HFF-Myc (cell line): ENCODE measurements at regions not wholly inside any gene's neighbourhood (a gene's known extent, or its start where the extent isn't known, plus 50 kb on each side); places are given as distances from the start of the nearest gene placed in this dataset.

Source experiments
- DNase-seq: peaks from one replicate; pipeline ENCODE4 v3.0.0-alpha.2; 2011; ENCODE audit warnings: low read depth; ENCODE audit errors: extremely low read depth
- H3K4me3 ChIP-seq: replicated peaks from 2 replicates; pipeline ENCODE4 v1.5.1; 2011; ENCODE audit warnings: low read depth, mild to moderate bottlenecking, control low read depth, low read length
- TF ChIP-seq, protein P1 (sequence below): IDR thresholded peaks from 2 replicates; pipeline ENCODE4 v1.5.1; 2012; ENCODE audit warnings: mild to moderate bottlenecking, low read depth, low read length, control low read depth; ENCODE audit errors: missing control alignments

DNA sequence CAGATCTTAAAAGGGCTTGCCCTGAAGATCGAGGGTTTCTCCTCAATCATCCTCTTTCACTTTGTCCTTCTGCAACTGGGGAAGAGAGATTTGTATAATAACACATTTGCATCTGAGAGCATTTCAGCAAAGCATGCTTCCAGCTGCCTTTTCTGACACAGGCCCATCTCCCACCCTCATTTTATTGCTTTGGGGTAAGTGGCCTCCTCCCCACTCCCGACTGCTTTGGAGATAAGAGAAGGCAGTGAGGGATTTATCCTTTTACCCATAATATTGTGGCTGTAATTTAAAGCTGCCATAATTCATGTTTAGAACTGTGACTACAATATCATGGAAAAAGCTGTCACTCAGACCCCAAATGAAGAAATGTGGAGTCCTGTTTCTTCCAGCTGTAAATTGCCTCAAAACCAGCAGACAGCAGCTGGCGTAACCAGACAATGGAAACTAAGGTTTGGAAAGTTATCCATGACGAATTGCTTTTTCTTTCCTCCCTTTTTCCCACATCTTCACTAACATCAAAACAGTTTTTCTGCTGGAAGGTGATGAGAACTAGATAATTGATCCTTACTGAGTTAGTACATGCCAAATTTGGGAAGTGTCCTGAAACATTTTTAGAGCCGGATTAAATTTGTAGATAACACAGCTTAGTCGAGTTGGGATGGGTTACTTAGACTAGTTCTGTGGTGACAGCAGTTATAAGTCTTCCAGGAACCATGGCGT, 104.2 kb upstream of the PFN2 start:
- TF ChIP-seq, protein P1, sequence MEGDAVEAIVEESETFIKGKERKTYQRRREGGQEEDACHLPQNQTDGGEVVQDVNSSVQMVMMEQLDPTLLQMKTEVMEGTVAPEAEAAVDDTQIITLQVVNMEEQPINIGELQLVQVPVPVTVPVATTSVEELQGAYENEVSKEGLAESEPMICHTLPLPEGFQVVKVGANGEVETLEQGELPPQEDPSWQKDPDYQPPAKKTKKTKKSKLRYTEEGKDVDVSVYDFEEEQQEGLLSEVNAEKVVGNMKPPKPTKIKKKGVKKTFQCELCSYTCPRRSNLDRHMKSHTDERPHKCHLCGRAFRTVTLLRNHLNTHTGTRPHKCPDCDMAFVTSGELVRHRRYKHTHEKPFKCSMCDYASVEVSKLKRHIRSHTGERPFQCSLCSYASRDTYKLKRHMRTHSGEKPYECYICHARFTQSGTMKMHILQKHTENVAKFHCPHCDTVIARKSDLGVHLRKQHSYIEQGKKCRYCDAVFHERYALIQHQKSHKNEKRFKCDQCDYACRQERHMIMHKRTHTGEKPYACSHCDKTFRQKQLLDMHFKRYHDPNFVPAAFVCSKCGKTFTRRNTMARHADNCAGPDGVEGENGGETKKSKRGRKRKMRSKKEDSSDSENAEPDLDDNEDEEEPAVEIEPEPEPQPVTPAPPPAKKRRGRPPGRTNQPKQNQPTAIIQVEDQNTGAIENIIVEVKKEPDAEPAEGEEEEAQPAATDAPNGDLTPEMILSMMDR = no peak
- H3K4me3 ChIP-seq = no peak overlapping the region
- DNase-seq = no peak

DNA sequence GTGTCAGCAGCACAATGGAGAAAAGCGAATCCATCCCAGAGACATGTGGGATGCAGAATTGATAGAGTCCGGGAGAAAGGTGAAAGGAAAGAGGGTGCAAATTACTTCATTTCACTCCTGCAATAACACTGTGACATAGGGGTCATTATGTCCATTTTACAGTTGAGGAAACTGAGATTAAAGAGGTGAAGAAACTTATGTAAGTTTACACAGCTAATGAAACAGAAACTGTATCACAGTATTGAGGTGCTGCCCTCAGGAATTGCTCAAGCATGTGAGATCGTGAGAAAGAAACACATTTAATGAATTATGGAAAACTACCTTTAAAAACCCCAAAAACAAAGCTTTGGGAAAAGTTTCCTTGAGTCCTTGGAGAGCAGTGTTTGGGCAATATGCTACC, 103.6 kb upstream of the PFN2 start:
- H3K4me3 ChIP-seq = no peak overlapping the region
- no peak for DNase-seq
- TF ChIP-seq, protein P1 = no peak

DNA sequence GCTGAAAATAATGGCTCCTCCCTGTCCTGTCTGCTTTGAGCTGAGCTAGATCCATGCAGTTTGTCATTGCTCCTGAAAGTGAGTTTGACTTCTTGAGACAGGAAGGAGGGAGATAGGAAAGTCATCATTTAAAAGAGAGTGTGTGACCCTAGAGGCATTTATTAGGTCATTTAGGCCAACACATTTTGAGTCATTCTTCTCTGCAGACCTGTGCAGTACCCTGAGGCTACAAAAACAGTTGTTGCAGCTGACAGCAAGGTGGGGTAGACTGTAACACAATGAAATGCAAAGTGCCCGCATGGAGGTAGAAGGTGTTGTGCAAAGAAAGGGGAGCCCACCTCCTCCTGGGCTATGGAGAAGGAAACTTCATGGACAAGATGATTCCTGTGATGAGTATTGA, 102.8 kb upstream of the PFN2 start:
- no peak overlapping the region for H3K4me3 ChIP-seq
- DNase-seq = no peak
- TF ChIP-seq, protein P1 = no peak

DNA sequence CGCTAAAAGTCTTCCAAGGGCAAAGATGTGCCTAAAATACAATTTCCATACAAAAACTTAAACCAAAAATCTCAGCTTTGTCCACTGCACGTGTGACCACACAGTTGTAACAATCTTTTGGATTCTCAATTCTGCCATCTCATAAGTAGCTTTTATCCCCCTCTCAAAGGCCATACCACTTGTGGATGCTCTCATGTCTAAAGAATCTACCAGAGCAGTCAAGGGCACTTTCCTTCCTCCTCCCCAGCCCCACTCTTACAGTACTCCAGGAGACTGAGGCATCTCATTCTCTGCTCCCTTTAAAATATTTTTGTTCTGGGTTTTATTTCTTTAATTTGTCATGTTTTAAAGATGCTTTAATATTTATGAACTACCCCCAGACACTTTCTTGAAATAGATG, 102.3 kb upstream of the PFN2 start:
- H3K4me3 ChIP-seq = no peak overlapping the region
- no peak for DNase-seq
- TF ChIP-seq, protein P1 = no peak

DNA sequence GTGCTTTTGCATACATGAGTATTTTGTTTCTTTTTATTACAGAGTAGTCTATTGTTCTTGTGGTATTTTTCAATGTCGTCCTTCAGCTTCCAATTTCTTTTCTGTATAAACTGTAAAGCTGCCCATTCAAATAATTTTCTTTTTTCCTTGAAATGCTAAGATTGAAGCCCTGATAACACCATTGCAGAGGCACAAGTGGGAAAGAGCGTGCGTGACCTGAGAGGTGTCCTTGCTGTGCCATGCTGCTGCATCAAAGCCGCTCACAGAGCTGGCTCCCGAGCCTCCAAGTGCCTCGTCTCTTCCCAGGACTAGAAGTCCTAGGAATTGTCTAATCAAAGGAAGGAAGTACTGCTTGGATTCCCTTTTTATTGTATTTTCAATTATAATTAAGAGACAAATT, 101.9 kb upstream of the PFN2 start:
- no peak for DNase-seq
- TF ChIP-seq, protein P1 = no peak
- no peak overlapping the region for H3K4me3 ChIP-seq

DNA sequence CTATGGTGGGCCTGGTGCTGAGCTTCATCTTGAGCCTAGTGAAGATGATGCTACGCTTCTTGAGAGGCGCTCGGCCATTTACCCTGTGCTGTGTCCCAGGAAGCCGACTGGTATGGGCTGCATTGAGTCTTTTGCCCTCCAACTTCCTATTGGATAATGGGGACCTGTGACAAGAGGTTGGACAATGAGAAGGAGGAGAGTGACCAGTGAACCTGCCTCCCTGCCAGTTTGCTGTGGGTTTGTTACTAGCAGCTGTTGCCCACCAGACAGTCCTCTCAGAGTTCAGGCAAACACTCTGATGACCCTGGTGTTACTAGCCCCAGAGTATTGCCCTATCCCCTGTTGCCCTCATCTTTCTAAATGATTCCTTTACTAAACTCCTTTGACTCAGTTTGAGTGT, 99.6 kb upstream of the PFN2 start:
- no peak for DNase-seq
- TF ChIP-seq, protein P1 = no peak
- no peak overlapping the region for H3K4me3 ChIP-seq

DNA sequence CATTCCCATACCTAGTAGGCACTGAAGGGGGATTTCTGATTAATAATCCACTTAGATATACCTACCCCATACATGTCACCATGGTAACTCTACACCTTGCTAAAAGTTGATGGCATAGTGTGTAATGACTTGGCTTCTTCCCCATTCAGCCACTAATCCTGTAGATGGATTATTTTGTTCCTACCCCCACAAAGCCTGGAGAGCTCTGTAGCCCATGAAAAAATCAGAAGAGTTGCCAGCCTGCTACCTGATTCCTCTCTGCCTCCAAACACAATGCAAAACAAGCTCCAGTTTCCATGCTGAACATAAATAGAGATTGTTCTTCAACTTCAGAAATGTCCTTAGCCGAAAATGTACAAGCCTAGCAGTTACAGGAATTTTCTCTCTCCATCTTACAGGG, 98.9 kb upstream of the PFN2 start:
- TF ChIP-seq, protein P1 = no peak
- DNase-seq = no peak
- no peak overlapping the region for H3K4me3 ChIP-seq
